HG03378 (cell line): ENCODE measurements at regions not wholly inside any gene's neighbourhood (a gene's known extent, or its start where the extent isn't known, plus 50 kb on each side); places are given as distances from the start of the nearest gene placed in this dataset.

Experiments
- ATAC-seq: cut with Tn5 transposase; IDR thresholded peaks from one replicate; pipeline ENCODE4 v1.9.1; 2021; ENCODE audit warnings: mild to moderate bottlenecking, moderate library complexity; ENCODE audit not compliant: unreplicated experiment

- ATAC-seq, result no peak
These were observed 133.6 kb upstream of the C1orf174 start for GRCh38 chr1:4033713-4034112.

- no peak for ATAC-seq
These were observed 134.3 kb upstream of the C1orf174 start for GRCh38 chr1:4034318-4034887.

GRCh38 chr1:4044967-4045366 is 144.9 kb upstream of the C1orf174 start:
- ATAC-seq, result no peak

GRCh38 chr1:4045397-4046010 is 145.4 kb upstream of the C1orf174 start:
- ATAC-seq, result no peak

GRCh38 chr1:4046836-4047461 is 146.9 kb upstream of the C1orf174 start:
- no peak for ATAC-seq

- ATAC-seq, result no peak
These were observed 147.6 kb upstream of the C1orf174 start for GRCh38 chr1:4047666-4048065.

GRCh38 chr1:4048076-4048475 is 148.0 kb upstream of the C1orf174 start:
- no peak for ATAC-seq

GRCh38 chr1:4048921-4049320 is 148.8 kb upstream of the C1orf174 start:
- ATAC-seq, result no peak

GRCh38 chr1:4050998-4051397 is 150.9 kb upstream of the C1orf174 start:
- no peak for ATAC-seq

- no peak for ATAC-seq
These were observed 152.6 kb upstream of the C1orf174 start for GRCh38 chr1:4052657-4053056.

- no peak for ATAC-seq
These were observed 153.2 kb upstream of the C1orf174 start for GRCh38 chr1:4053160-4053748.

- no peak for ATAC-seq
These were observed 153.7 kb upstream of the C1orf174 start for GRCh38 chr1:4053774-4054173.

- no peak for ATAC-seq
These were observed 155.4 kb upstream of the C1orf174 start for GRCh38 chr1:4055294-4055967.

GRCh38 chr1:4056422-4056821 is 156.3 kb upstream of the C1orf174 start:
- ATAC-seq, result no peak

GRCh38 chr1:4056989-4057388 is 156.9 kb upstream of the C1orf174 start:
- ATAC-seq, result no peak

- ATAC-seq, result no peak
These were observed 157.5 kb upstream of the C1orf174 start for GRCh38 chr1:4057603-4058002.

GRCh38 chr1:4058122-4058521 is 158.1 kb upstream of the C1orf174 start:
- no peak for ATAC-seq

GRCh38 chr1:4058706-4059105 is 158.6 kb upstream of the C1orf174 start:
- ATAC-seq, result no peak

- ATAC-seq, result no peak
These were observed 159.2 kb upstream of the C1orf174 start for GRCh38 chr1:4059270-4059669.

GRCh38 chr1:4060850-4061249 is 160.8 kb upstream of the C1orf174 start:
- ATAC-seq, result no peak

- ATAC-seq, result no peak
These were observed 161.5 kb upstream of the C1orf174 start for GRCh38 chr1:4061521-4062031.
